ENCODE measurements at regions not wholly inside any gene's neighbourhood (a gene's known extent, or its start where the extent isn't known, plus 50 kb on each side); places are given as distances from the start of the nearest gene placed in this dataset.

GRCh38 chr12:24057920-24058476 lies 108.5 kb upstream of the SOX5 start:
- no peak for DNase-seq (ENCODE audit: low read depth)
- H3K4me3 ChIP-seq (ENCODE audit: low read length): no peak overlapping the region
- TF ChIP-seq, protein P1, sequence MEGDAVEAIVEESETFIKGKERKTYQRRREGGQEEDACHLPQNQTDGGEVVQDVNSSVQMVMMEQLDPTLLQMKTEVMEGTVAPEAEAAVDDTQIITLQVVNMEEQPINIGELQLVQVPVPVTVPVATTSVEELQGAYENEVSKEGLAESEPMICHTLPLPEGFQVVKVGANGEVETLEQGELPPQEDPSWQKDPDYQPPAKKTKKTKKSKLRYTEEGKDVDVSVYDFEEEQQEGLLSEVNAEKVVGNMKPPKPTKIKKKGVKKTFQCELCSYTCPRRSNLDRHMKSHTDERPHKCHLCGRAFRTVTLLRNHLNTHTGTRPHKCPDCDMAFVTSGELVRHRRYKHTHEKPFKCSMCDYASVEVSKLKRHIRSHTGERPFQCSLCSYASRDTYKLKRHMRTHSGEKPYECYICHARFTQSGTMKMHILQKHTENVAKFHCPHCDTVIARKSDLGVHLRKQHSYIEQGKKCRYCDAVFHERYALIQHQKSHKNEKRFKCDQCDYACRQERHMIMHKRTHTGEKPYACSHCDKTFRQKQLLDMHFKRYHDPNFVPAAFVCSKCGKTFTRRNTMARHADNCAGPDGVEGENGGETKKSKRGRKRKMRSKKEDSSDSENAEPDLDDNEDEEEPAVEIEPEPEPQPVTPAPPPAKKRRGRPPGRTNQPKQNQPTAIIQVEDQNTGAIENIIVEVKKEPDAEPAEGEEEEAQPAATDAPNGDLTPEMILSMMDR (conservative IDR thresholded peaks at IDR 0.05; ENCODE audit: low read length): no peak

DNA sequence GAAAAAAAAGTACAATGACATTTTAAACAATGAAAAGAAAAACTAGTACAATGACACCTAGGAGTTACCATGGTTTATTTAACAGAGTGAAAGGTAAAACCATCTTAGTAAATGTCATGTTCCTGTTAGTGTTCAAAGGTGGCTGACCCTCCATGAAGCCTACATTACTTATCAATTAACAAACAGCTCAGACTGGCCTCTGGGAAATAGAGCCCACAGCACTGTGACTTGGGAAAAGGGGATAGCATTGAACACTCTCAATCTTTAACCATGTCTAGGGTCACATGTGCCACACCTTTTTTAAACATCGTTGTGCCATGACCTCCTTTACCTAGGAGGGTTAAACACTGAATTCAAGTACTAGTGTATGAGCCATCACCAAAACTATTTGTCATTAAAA lies 106.3 kb upstream of the SOX5 start:
- H3K4me3 ChIP-seq (ENCODE audit: low read length): no peak overlapping the region
- DNase-seq (ENCODE audit: low read depth): no peak
- TF ChIP-seq, protein P1 (conservative IDR thresholded peaks at IDR 0.05; ENCODE audit: low read length): no peak

DNA sequence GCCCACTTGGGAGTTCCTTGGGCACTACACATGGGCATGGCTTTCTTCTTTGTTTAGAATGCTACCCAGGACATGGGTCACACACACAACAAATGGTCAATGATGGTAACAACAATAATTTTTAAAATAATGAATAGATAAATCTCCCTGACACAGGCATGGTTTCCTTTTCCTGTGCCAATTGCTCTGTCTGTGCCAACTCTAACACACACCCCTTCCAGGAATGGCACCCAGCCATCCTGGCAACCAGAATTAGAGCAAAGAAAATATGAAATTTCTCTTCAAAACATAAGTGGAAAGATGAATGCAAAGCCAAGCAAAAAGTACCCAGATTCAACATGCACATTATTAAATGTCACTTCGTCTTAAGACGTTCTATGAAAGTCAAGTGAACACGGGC lies 104.9 kb upstream of the SOX5 start:
- TF ChIP-seq, protein P1 (conservative IDR thresholded peaks at IDR 0.05; ENCODE audit: low read length): no peak

DNA sequence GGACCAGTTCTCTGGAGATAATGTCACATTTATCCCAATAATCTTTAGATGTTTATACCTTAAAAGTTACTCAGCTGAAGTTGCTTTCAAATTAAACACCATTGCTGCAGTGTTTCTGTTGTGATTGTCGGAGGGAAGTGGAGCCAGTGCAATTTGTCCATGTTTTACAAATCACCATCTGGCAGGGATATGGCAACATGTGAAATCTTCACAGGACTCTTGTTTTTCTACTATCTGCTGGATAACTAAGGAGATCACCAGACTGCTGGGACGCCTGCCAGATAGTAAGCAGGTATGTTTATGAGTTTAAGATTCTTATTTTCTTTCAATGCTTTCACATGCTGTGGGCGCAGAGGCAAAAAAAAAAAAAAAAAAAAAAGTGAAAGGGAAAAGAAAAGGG lies 100.3 kb upstream of the SOX5 start:
- DNase-seq (ENCODE audit: low read depth): no peak
- no peak overlapping the region for H3K4me3 ChIP-seq (ENCODE audit: low read length)
- TF ChIP-seq, protein P1 (conservative IDR thresholded peaks at IDR 0.05; ENCODE audit: low read length): no peak

More for the DNA sequence above, 104.9 kb upstream of the SOX5 start:
- no peak for DNase-seq (ENCODE audit: low read depth)
- no peak overlapping the region for H3K4me3 ChIP-seq (ENCODE audit: low read length)

- TF ChIP-seq, protein P1 (conservative IDR thresholded peaks at IDR 0.05; ENCODE audit: low read length): no peak
- DNase-seq (ENCODE audit: low read depth): no peak
- H3K4me3 ChIP-seq (ENCODE audit: low read length): no peak overlapping the region
Observed at GRCh38 chr12:24049101-24049500, 99.6 kb upstream of the SOX5 start.

DNA sequence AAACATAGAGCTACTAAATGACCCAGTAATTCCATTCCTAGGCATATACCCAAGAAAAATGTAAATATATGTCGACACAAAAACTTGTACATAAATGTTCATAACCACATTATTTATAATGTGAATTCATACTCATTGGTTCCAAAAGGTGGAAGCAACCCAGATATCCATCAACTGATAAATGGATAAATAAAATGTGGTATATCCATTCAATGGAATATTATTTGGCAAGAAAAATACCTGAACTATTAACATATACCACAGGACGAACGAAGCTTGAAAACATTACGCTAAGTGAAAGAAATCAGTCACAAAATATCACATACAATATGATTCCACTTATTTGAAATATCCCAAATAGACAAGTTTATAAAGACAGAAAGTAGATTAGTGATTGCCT lies 99.0 kb upstream of the SOX5 start:
- TF ChIP-seq, protein P1 (conservative IDR thresholded peaks at IDR 0.05; ENCODE audit: low read length): no peak
- DNase-seq (ENCODE audit: low read depth): no peak
- no peak overlapping the region for H3K4me3 ChIP-seq (ENCODE audit: low read length)

DNA sequence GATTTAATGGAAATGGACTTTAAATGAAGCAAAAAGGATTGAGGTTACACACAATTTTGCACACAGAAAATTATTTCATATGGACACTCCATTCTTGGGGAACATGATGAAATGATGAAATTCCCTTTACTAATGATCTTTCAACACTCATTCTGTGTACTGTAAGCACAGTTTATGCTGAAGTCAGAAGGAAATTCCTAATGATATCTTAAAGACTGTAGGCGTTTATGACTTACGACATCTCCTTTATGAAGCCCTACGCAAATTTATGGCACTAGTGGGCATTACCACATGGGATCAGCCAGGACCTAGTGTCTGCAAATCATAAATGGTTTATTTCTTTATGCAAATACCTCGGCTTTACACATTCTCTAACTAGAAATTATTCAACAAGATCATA lies 97.9 kb upstream of the SOX5 start:
- TF ChIP-seq, protein P1 (conservative IDR thresholded peaks at IDR 0.05; ENCODE audit: low read length): no peak
- DNase-seq (ENCODE audit: low read depth): no peak
- no peak overlapping the region for H3K4me3 ChIP-seq (ENCODE audit: low read length)

Data from AG10803 (cell line).